DMS53 treated with DMSO at 0.1 percent for 48 hours (cell line): ENCODE measurements at regions not wholly inside any gene's neighbourhood (a gene's known extent, or its start where the extent isn't known, plus 50 kb on each side); places are given as distances from the start of the nearest gene placed in this dataset.
"Not testable (repeated sequence)": the region's sequence is repeated elsewhere in the genome, so short reads cannot be mapped to it uniquely, and the experiment has no call there.

Experiments
- DNase-seq: peaks from one replicate; lab custom pipeline; 2025; ENCODE audit not compliant: unreplicated experiment; lab: John Stamatoyannopoulos, UW

DNA sequence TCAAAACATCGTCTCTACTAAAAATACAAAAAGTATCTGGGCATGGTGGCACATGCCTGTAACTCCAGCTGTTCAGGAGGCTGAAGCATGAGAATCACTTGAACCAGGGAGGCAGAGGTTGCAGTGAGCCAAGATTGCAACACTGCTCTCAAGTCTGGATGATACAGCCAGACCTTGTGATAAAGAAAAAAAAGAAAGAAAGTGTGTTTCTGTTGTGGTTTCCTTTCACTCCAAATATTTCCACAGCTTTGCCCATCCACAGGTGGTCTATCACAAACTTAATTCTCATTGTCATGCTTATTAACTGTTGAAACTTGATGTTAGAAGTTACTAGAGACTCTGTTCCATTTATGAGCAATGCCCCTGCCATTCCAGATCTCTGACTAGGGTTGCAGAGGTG is 316.0 kb upstream of the SEMA3C start:
- no peak for DNase-seq

DNA sequence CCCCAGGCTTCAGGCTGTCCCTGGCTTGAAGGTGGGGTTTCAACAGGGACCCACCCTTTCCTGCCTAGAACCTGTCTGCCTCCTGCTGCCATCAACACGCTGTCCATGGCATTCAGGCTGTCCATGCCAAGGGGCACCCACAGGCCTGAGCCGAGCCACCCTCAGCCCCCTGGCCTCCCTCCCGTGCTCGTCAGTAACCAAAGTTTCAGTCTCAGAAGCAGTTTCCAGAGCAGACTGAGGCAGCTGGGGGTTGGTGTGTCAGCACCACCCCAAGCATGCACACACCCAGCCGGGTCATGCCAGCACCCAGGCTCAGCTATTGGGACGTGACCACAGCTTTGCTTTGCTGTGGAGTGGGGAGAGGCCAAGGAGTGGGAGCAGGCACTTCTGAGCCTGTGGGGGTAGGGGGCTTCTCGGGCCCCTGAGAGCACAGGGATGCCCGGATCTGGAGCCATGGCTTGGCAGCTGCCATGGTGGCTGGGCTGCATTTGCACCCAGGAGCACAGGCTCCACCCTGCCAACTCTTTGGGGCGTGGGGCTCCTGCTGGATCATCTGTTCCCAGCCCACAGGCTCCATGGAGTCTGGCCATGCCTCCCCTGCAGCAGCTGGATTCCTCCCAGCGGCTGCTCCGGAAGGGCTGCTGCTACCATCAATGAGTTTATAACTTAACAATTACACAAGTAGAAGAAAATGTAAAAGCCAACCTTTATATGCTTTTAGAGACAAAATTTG is 314.5 kb upstream of the SEMA3C start:
- no peak for DNase-seq

GRCh38 chr7:81232084-81232799 is 313.4 kb upstream of the SEMA3C start:
- no peak for DNase-seq

GRCh38 chr7:81231301-81231838 is 312.5 kb upstream of the SEMA3C start:
- DNase-seq, result no peak

- DNase-seq, result no peak
Observed at GRCh38 chr7:81226234-81226633, 307.4 kb upstream of the SEMA3C start.

DNA sequence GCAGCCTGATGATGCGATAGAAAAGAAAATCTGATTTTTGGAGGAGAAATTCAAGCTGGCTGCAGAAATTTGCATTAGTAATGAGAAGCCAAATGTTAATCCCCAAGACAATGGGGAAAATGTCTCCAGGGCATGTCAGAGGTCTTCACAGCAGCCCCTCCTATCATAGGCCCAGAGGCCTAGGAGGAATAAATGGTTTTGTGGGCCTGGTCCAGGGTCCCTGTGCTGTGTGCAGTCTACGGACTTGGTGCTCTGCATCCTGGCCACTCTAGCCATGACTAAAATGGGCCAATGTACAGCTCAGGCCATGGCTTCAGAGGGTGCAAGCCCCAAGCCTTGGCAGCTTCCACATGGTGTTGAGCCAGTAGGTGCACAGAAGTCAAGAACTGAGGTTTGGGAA is 303.8 kb upstream of the SEMA3C start:
- DNase-seq, result not testable (repeated sequence)

GRCh38 chr7:81221527-81222217 is 302.8 kb upstream of the SEMA3C start:
- no peak for DNase-seq

DNA sequence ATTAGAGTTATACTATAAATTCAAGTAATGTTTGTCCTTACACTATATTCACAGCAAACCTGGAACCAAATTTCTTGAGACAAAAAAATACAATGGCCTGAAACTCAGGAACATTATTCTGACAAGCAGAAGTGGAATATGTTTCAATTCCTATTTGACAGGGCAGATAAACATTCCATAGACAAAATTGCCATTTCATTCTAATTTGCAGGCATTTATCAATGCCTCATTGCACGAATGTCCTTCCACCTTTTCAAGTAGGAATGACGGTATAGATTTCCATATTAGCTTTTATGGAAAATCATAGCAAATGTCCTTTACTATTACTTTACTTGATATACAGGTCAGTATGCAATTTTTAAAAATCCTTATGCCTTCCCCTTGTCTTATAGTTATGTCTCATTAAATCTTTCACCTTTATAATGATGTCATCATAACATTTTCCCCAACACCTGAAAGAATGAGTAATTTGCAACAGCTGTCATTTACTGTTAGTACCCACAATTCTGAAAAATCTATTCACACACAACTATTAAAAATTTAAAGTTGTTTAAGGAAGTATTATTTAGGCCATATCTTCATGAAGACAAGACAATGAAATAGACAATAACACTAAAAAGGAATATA is 299.7 kb upstream of the SEMA3C start:
- DNase-seq, result no peak

GRCh38 chr7:81213394-81213793 is 294.5 kb upstream of the SEMA3C start:
- DNase-seq, result no peak

DNA sequence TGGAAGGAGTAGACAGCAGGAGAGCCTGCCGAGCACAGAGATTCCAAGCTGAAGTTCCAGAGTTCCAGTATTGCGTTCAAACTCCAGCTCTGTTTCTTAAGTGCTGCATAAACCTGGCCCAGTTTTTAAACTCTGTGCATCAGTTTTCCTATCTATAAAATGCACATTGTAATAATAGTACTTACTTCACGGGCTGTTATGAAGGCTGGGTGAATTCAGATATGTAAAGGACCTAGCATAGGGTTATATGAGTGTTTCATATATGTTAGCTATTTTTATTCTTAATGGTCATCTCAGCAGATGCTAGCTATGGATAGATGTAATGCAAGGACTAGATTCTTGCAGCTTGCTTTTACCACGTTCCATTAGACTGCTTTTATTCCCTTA is 293.1 kb upstream of the SEMA3C start:
- no peak for DNase-seq

- no peak for DNase-seq
Observed at GRCh38 chr7:81211204-81211933, 292.5 kb upstream of the SEMA3C start.

DNA sequence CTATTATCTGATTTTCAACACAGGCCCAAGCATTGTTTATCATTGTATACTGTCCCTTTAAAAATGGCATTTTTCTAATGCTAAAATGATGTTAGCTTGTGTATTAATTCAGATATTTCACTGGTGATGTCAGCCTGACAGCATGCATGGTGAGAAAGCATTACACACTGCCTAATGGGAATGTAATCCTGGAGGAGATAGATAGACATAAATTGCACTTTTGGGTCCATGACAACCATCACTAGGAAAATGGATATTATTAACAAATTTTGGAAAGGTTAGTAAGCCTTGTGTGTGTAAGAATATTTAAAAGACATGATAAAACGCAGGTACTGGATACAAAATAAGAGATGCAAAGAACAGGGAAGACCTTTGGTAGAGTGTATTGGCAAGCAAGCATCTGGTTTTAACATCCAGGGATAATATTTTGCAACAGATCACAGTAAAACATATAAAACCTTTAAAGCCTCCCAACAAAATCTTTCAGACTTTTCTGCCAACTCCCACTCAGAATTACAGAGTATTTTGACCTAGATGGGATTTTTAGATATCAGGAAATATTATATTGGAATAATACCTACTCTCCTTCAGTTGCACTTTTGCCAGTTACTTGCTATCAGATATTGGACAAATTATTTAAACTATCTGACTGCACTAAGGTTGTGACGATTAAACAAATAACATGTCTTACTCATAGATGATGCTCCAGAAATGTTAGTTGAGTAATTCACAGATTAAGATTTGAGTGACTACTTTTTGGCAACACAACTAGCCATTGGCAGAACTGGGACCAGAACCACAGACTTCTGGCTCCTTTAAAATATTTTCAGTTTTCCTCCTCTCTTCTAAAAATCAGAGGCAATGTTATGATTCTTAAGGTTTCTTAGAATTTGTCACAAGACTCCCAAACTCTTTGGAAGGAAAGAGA is 291.6 kb upstream of the SEMA3C start:
- no peak for DNase-seq

GRCh38 chr7:81209059-81209458 is 290.2 kb upstream of the SEMA3C start:
- no peak for DNase-seq

DNA sequence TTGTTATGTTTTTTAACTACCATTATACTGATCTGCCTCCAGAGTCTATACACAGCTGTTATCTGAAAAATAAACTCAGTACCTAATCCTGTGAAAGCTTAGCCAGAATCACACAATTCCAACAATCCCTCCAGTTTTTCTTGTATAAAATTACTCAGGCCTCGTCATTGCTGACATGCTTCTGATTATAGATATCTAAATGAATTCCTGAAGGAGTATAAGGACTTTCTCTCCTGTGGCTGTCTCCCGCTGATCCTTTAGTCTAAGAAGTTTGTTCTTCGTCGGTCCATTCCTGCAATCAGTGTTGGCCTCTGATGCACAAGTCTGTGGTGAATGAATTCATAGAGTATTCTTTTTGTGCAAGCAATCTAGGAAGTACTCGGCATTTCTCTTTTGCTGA is 288.9 kb upstream of the SEMA3C start:
- DNase-seq, result no peak

DNA sequence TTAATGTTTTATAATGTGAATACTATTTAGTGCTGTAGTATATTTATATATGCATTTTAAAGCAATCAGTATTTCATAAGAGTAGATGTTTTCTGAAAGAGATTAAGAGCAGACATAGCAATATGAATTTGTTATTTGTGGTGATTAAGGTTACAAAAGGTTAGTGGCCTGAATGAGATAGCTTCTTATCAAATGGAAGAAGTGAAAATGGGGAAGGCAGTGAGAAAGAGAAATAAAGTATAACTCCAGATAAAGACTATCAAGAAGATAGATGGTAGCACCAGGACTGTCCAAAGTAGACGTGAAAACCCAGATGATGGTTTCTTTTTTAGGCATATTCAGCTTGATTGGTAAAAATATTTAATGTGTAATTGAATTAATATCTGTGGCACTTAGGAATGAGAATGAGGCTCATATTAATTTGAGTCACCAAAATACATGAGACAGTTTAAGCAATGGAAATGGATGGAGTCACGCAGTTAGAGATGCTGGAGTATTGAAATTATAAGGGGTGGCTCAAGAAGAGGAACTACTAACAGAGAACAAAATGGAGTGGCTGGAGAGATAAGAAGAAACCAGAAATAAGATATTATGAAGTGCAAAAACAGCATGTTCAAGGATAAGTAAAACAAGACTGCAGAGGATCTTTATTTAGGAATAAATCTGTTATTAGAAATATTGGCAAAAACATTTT is 288.0 kb upstream of the SEMA3C start:
- DNase-seq, result no peak

GRCh38 chr7:81206217-81206616 is 287.4 kb upstream of the SEMA3C start:
- no peak for DNase-seq

DNA sequence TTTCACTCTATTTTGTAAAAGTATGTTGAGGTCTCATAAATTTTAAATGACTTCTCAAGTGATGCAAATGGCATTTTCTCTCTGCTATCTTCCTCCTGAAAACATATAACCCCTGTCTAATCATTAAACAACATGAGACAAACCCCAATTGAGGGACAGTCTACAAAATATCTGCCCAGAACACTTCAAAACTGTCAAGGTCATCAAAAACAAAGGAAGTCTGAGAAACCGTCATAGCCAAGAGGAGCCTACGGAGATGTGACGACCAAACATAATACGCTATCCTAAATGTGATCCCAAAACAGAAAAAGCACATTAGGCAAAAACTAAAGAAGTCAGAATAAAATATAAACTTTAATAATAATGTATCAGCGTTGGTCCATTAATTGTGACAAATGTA is 282.3 kb upstream of the SEMA3C start:
- no peak for DNase-seq

GRCh38 chr7:81198766-81199165 is 279.9 kb upstream of the SEMA3C start:
- DNase-seq, result no peak

DNA sequence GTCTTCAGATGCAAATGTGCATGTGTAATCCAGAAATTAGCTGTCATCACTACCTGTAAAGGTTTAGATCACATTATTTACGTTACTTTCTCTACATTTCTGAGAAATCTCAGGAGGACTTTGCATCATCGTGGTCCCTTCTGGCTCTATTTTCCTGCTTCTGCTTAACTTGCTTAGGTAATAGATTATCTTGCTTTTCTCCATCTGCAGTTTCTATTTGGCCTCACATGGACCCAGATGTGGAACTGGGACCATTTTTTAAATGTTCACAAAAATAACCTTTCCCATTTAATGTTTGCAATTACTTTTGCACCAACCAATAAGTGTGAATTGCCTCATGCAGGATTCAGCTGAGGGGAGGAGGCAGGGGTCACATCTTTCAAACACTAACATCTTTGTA is 278.4 kb upstream of the SEMA3C start:
- no peak for DNase-seq
